ENCODE measurements at regions not wholly inside any gene's neighbourhood (a gene's known extent, or its start where the extent isn't known, plus 50 kb on each side); places are given as distances from the start of the nearest gene placed in this dataset.

- TF ChIP-seq GABPA (IDR thresholded peaks at IDR 0.05; ENCODE audit: borderline replicate concordance, insufficient read depth, low read length), result no peak
- TF ChIP-seq SUZ12 (IDR thresholded peaks at IDR 0.05; ENCODE audit: low read length), result no peak
These were observed 135.5 kb upstream of the GLI3 start (continued) for GRCh38 chr7:42372479-42372878.

All from H1 (cell line).